ENCODE measurements at regions not wholly inside any gene's neighbourhood (a gene's known extent, or its start where the extent isn't known, plus 50 kb on each side); places are given as distances from the start of the nearest gene placed in this dataset.

DNA sequence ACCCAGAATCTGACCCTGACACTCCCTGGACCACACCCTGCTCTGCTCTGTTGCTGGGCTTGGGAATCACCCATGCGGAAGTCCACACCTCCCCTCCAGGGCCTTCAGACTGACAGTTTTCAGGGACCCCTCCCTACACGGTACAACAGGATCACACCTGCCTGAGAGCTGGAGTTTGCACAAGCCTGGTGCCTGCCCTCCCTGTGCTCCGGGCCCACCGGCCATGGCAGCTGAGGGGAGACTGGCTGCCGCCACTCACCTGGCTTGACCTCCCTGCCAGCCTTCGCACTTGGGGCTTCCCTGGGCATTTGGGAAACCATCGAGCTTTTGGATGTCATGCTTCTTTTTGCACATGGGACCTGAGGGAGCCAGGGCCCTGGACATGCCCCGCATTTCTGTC is 95.9 kb upstream of the ANKRD34C start:
- no peak for TF ChIP-seq CTCF (IDR thresholded peaks at IDR 0.05)
- no peak for TF ChIP-seq POLR2A (IDR thresholded peaks at IDR 0.05)

All from right lobe of liver (tissue), 4 donors.